Ramos (cell line): ENCODE measurements at regions not wholly inside any gene's neighbourhood (a gene's known extent, or its start where the extent isn't known, plus 50 kb on each side); places are given as distances from the start of the nearest gene placed in this dataset.

Source experiments
- in situ Hi-C: fragments of 300-500 bp; cut with MboI; formaldehyde crosslinking; loops from one replicate; pipeline ENCODE4 v1.14.3; 2022; ENCODE audit warnings: low sequenced_read_pairs; ENCODE audit not compliant: unreplicated experiment

DNA sequence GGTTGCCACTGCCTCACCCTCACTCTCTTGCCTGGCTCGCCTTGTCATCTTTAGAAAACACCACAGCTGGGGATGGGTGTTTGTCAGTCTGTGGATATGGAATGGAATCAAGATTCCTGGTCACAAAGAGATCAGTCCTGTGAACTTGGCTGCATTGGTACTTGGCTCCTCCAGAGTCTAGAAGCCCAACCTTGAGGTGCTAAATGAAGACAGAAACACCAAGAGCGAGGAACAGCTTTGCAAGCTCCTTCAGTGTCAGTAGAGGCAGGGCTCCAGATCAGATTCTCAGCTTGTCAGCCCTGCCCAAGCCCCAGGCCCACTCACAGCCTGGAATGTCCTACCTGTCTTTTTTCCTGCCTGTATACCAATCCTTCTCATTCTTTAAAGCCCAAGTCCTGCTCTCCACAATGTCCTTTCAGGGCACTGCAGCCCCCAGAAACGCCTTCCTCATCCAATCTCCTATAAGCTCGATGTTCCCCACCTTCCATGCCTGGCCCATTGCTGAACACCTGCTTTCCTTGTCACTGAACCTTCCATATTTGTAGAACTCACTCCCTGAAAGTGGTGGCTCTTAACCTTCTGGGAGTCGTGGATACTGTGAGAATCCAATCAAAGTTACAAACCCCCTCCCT is 188.9 kb downstream of the BCR start:
- in situ Hi-C loops: no loop called here
